Body of pancreas (tissue), 4 donors: ENCODE measurements at regions not wholly inside any gene's neighbourhood (a gene's known extent, or its start where the extent isn't known, plus 50 kb on each side); places are given as distances from the start of the nearest gene placed in this dataset.

Experiments used
- POLR2A ChIP-seq, 3 donors: fragments of 450-650 bp; IDR thresholded peaks; one replicate each; pipeline ENCODE4 v1.6.1; 2016; ENCODE audit warnings: antibody characterized with exemption in 3 of 3, mild to moderate bottlenecking in 2 of 3
- TF ChIP-seq, protein P1 (sequence below), 7 experiments: fragments of 450-650 bp in 4 of 7; fragments of 200-600 bp in 3 of 7; sonication (generic) in 3 of 7; IDR thresholded peaks; one replicate each; pipeline ENCODE4 v1.5.1; 2016 to 2019; ENCODE audit warnings: antibody characterized with exemption in 7 of 7

DNA sequence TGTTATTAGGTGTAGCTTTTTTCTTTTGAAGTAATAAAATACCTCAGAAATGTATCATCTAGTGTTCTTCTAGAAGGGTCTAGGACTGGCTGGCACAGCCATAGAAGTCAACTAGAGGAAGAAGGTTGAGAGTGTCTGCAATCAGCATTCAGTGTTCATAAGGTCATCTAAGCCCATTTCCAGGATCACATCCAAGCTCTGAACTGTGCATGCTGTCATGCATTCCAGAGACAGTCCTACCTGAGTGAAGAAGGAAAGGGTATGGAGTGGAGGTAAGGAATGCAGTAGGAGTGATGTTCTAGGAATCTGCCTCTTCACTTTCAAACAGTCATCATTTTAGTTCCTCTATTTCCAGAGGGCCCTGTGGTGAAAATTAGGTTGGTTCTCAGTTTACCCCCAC, 789.7 kb downstream of the GATA3 start:
- TF ChIP-seq POLR2A (IDR thresholded peaks at IDR 0.05): no peak
- TF ChIP-seq, protein P1, sequence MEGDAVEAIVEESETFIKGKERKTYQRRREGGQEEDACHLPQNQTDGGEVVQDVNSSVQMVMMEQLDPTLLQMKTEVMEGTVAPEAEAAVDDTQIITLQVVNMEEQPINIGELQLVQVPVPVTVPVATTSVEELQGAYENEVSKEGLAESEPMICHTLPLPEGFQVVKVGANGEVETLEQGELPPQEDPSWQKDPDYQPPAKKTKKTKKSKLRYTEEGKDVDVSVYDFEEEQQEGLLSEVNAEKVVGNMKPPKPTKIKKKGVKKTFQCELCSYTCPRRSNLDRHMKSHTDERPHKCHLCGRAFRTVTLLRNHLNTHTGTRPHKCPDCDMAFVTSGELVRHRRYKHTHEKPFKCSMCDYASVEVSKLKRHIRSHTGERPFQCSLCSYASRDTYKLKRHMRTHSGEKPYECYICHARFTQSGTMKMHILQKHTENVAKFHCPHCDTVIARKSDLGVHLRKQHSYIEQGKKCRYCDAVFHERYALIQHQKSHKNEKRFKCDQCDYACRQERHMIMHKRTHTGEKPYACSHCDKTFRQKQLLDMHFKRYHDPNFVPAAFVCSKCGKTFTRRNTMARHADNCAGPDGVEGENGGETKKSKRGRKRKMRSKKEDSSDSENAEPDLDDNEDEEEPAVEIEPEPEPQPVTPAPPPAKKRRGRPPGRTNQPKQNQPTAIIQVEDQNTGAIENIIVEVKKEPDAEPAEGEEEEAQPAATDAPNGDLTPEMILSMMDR (IDR thresholded peaks at IDR 0.05): no peak
